8988T (cell line): ENCODE measurements at regions not wholly inside any gene's neighbourhood (a gene's known extent, or its start where the extent isn't known, plus 50 kb on each side); places are given as distances from the start of the nearest gene placed in this dataset.

Experiments
- DNase-seq: peaks from one replicate; pipeline ENCODE4 v3.0.0; 2011

DNA sequence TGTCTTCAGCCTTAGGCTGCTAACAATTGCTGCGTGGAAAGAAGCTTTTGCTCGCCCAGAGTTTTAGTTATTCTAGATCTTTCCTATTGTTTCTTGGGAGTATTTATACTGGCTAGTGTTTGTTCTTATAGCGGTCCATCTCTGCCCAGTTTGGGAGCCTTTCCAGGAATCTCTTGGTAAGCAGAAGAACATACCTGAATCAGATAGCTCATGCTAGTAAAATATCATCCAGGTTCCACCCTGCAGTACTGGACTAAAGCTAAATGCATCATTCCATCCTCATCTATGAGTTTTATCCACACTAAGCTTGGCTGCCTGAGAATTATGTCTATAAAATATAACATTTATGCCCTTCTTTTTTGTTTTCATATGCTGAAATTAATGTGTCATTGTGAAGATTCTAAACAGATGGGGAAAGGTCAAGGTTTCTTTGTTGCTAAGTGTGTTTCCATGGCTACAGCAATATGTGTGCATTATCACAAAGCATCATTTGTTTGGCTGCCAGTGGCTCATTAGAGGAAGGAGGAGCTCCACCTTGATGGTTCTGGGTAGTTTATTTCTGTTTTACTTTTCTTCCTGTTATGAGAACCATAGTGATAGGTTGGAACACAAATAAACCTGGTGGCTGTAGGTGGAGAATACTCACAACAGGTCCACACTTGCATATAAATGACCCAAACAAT lies 182.8 kb downstream of the PIK3C3 start:
- DNase-seq: no peak

DNA sequence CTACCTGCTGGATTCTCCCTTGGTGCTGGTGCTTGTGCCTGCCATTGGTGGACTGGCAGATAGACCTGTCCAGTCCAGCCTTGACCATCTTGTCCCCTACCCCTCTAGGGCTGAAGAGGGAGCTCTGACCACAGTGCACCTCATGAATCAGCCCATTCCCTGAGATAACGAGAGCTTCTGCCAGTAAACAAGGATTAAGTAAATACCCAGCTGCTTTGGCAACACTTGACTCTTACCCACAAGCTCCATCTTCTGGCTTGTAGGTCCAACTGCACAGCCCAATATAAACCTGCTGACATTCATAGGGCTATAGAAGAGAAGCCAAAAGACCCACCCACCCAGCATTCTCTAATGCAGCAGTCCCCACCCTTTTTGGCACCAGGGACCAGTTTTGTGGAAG lies 186.4 kb downstream of the PIK3C3 start:
- no peak for DNase-seq

GRCh38 chr18:42155024-42155423 lies 200.0 kb downstream of the PIK3C3 start:
- DNase-seq: no peak

GRCh38 chr18:42156281-42156680 lies 201.2 kb downstream of the PIK3C3 start:
- DNase-seq: no peak

- no peak for DNase-seq
Observed at GRCh38 chr18:42157420-42157819, 202.4 kb downstream of the PIK3C3 start.

DNA sequence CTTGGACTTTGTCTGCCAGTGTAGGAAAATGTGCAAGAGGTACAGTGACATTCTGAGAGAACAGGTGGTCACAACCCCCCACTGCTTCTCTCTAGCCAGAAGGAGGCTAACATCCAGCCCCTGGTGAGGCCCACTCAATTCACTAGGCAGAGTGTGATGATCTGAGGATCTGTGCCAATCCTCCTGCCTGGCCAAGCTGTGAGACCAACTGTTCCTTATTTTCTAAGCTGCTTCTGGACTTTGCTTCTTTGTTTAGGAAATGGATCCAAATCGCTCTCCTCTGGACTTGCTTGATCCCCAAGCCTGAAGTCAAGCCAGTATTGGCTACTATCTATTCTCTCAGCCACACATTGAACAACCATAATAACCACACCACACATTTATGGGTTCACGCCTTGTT lies 202.8 kb downstream of the PIK3C3 start:
- no peak for DNase-seq

GRCh38 chr18:42159146-42159545 lies 204.1 kb downstream of the PIK3C3 start:
- no peak for DNase-seq

DNA sequence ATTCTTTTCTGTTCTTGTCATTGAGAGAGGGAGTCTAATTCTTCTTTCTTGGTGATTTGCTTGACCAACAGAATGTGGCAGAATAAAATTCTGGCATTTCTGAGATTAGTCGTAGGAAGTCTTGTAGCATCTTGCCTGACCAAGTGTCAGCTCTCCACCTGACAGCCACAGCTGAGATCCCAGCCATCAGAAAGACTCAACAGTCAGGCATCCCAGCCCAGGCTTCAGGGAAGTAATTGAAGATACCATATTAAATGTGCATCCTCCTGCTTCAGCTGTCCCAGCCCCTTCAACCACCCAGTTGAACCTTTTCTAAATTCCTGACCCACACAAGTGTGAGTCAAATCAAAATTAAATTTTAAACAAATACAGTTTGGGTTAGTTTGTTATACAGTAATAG lies 208.3 kb downstream of the PIK3C3 start:
- no peak for DNase-seq

GRCh38 chr18:42164556-42164955 lies 209.5 kb downstream of the PIK3C3 start:
- no peak for DNase-seq

GRCh38 chr18:42165922-42166513 lies 211.0 kb downstream of the PIK3C3 start:
- no peak for DNase-seq

DNA sequence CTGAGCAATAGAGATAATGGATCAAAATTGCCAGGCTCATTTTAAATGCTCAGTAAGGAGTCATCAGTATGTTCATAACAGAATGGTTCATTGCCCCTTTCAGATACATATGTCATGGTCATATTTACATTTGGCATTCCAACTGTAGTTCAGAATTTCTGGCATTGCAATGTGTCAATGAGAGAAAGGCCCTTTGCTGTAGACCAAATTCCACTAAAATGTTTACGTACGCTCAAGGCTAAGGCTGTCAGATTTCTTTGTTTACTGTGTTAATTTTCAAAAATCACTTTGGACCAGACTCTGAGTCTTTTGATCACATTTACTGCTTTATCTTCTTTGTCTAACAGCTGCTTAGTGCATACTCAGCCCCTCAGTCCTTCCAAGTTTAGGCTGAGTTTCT lies 213.5 kb downstream of the PIK3C3 start:
- DNase-seq: no peak

DNA sequence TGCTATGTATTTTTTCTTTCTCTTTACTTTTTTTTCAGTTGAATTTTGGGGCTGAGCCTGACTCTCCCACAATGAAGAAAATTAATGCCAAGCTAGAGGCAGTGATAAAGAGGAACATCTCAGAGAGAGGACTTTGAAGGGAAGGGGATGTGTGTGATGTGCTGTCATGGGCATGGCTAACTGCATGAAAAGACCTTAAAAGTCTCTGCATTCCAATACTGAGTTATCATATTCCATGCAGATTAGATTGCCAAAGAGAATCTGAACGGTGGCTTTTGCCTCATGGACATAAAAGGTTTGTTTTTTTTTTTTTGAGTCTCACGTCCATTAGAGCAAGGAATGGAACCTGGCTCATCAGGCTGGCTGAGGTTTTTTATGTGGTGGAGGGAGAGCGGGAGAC lies 213.9 kb downstream of the PIK3C3 start:
- DNase-seq: no peak

DNA sequence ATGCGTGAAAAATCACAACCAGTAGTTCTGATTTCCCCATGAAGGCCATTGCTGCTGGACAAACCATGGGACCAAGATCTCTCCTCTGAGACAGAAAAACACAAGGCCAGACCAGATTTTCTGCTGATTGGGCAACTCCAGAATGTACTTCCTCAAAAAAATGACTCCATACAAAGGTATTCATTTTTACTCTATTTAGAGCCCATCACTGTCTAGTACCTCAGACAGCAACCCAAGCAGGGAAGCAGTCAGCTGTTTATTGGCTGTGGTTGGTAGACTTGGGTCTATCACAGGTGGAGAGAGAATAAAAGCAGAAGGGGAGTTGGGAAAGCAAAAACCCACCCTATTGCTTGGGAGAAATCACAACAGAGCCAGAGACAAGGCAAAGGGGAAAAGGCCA lies 219.9 kb downstream of the PIK3C3 start:
- no peak for DNase-seq

GRCh38 chr18:42176599-42176998 lies 221.6 kb downstream of the PIK3C3 start:
- no peak for DNase-seq

DNA sequence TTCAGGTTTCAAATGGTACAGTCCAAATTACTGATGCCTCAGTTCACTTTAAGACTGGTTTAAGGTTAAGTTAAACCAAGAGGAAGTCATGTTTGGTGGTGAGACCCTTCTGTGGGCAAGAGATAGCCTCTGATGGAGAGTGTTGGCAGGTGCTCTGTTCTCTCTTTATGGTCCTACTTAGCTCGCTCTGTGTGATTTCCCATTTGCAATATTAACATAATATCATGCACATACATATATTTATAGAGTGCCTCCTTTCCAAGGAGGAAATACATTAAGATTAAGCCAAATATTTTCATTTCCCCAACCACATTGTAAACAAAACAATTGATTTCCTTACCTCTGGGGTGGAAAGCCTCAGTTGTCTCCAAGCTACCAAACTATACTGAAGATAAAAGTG lies 222.4 kb downstream of the PIK3C3 start:
- no peak for DNase-seq

DNA sequence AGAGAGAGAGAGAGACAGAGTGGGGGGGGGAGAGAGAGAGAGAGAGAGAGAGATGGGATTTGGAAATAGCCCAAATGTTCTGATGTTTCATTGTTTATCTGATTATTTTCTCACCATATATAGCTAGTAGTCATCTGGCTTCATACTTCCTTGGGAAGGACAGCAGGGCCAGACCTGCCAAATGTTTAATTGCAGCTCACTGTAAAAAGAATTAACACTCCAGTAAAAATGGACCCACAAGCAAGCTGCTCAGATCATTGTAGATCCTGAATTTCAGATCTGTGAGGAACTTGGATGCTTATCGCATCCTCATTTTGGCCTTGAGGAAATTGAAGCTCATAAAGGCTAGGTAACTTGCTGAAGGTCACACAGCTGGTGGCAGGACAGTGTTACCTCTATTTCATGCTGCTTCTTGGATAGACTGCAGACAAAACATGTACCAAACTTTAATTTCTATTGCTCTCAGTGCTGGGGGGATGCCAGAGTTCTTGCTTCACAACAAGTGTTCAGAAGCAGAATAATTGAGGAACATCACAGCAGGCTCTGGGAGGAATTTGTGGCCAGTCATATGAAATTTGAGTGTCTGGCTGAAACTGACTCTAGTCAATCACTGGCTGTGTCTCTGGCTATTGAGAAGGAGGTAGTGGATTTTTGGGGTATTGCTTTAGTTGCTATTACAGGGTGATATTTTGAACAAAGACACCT lies 223.5 kb downstream of the PIK3C3 start:
- no peak for DNase-seq

DNA sequence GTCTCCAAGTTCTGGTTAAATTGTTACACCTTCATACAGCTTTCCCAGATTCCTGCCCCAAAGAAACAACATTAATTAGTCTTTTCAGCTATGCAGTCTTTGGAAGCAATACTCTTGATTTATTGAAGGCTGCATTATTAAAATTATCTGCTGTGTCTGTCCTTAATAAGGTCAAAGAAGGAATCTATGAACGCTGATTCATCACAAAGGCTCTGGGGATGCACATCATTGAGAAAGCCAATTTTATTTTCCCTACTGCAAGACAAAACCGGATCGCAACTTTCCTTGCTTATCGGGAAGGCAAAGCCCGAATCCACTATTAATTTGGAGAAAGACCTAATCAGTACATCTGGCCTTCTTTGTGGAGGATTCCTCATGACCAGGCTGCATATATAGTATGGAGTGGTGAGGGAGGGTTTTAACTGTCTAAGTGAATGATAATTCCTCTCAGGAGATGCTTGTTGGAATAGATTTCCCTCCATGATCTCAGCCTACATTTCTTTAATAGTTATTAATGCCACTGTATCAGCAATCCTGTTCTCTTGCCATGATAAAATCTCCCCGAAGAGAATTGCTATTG lies 224.6 kb downstream of the PIK3C3 start:
- no peak for DNase-seq

- no peak for DNase-seq
Observed at GRCh38 chr18:42181474-42181873, 226.4 kb downstream of the PIK3C3 start.

DNA sequence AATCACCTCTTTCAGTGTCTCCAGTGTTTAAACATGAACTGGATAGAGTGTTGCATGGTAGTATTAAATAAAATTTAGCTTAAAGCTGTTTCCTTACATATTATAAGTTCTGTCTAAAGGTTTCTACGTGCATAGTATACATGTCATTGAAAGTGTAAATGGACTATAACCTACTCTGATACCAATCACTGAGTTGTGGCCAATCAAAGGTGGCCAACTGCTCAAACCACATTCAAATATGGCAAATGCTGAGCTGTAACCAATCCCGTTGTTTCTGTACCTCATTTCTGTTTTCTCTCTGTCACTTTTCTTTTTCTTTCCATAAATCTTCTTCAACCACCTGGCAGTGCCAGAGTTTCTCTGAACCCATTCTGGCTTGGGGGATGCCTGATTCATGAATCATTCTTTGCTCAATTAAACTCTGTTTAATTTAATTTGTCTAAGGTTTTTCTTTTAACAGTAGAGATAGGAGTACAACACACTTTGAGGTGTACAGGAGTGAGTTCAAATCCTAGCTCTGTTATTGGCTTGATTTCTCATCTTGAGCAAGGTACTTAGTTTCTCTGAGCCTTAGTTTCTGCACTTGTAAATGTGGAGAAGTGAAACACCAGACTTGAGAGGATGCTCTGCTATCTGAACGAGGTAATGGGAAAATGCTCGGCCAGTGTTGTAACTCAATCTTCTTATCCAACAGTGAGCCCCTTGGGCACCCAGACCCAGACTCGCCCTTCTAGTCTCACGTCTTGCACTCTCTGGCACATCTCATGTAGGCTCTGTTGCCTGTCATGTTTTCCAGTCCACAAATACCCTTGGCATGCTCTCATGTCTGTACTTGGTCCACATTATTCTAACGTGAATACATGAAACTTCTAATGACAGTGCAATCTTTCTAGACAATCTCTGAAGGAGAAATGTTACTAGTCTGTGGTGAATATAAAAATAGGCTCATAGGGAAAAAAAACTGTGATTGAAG lies 228.0 kb downstream of the PIK3C3 start:
- DNase-seq: no peak

DNA sequence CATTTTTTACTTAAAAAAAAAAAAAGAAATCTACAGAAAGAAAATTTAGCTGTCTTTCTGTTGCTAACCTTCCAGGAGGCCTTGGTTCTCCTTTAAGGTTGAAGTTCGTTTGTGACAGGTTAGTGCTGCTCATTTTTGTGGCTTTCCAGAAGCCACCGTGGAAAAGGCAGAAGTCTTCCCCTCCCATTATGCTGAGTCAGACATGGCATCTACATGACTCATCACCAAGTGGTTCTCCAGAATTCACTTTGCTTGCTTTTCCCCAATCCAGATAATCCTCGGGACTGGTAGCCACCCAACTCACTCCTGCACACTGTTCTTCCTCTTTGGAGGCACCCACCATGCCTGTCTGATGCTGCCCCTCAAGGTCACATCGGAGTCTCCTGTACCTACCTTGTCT lies 228.7 kb downstream of the PIK3C3 start:
- DNase-seq: peak; percentile 17

DNA sequence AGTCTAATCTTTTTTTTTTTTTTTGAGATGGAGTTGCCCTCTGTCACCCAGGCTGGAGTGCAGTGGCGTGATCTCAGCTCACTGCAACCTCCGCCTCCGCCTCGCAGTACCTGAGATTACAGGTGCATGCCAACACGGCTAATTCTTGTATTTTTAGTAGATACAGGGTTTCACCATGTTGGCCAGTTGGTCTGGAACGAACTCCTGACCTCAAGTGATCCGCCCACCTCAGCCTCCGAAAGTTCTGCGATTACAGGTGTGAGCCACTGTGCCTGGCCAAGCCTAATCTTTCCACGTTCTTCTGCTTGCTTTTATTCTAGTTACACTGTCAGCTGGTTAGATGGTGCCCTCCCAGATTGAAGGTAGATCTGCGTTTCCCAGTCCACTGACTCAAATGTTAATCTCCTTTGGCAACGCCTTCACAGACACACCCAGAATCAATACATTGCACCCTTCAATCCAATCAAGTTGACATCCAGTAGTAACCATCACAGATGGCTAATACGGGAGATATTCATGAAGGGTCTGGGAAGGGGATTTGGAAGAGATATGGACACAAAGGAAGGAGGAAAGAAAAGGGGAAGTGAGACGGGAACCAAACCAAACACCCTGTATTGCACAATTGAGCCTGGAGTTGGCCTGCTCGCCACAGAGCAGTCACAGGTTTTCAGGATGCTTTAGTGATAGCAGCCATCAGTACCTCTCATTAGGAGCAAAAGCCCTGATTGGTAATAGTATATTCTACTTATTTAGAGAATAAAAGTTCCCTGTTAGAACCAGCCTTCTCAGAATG lies 229.8 kb downstream of the PIK3C3 start:
- no peak for DNase-seq

- DNase-seq: no peak
Observed at GRCh38 chr18:42185486-42185885, 230.5 kb downstream of the PIK3C3 start.
